Sigmoid colon (tissue), 4 donors: ENCODE measurements at regions not wholly inside any gene's neighbourhood (a gene's known extent, or its start where the extent isn't known, plus 50 kb on each side); places are given as distances from the start of the nearest gene placed in this dataset.

Experiments used
- POLR2A ChIP-seq, 2 donors: fragments of 450-650 bp; IDR thresholded peaks; one replicate each; pipeline ENCODE4 v1.6.1; 2016; ENCODE audit warnings: antibody characterized with exemption in 2 of 2, mild to moderate bottlenecking in 2 of 2, moderate library complexity in 2 of 2
- POLR2AphosphoS5 ChIP-seq, 4 donors: sonication (generic); formaldehyde crosslinking; IDR thresholded peaks; one replicate each; pipeline ENCODE4 v1.6.1; 2017; ENCODE audit warnings: antibody characterized with exemption in 4 of 4
- TF ChIP-seq, protein P1 (sequence below), 4 experiments: fragments of 450-650 bp in 3 of 4; fragments of 200-600 bp in 1 of 4; IDR thresholded peaks; one replicate each; pipeline ENCODE4 v1.5.1; 2016 to 2019; ENCODE audit warnings: antibody characterized with exemption in 4 of 4, mild to moderate bottlenecking in 3 of 4, moderate library complexity in 2 of 4

DNA sequence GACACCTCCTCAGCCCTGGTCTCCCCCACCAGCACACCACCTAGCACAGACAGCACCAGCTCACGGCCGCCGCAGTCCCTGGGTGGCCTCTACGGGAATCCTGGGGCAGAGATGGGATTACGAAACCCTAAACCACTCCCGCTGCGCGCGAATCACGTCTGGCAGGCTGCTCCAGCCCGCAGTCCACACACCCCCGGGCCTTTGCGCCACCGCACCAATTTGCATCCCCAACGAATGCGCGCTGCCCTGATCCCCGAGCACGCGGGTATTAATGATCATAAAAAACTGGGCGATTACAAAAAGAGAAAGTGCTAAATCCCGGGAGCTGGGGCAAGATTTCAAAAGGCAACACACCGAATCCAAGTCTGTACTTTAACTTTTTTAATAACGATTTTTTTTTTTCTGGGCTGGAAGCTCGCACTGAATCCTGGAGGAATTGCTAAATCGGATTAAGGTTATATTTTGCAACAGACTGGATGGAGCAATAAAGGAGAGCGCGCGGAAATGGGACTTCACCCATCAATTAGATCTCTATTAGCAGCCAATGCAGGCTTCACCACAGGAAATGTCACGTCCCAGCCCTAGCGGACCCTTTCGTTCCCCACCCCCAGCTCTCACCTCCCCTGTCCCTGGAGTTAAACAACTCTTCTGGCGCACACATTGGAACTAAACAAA, 69.8 kb upstream of the TMEM33 start:
- TF ChIP-seq POLR2A (IDR thresholded peaks at IDR 0.05) (no peak), POLR2AphosphoS5 (IDR thresholded peaks at IDR 0.05) (no peak)
- TF ChIP-seq, protein P1, sequence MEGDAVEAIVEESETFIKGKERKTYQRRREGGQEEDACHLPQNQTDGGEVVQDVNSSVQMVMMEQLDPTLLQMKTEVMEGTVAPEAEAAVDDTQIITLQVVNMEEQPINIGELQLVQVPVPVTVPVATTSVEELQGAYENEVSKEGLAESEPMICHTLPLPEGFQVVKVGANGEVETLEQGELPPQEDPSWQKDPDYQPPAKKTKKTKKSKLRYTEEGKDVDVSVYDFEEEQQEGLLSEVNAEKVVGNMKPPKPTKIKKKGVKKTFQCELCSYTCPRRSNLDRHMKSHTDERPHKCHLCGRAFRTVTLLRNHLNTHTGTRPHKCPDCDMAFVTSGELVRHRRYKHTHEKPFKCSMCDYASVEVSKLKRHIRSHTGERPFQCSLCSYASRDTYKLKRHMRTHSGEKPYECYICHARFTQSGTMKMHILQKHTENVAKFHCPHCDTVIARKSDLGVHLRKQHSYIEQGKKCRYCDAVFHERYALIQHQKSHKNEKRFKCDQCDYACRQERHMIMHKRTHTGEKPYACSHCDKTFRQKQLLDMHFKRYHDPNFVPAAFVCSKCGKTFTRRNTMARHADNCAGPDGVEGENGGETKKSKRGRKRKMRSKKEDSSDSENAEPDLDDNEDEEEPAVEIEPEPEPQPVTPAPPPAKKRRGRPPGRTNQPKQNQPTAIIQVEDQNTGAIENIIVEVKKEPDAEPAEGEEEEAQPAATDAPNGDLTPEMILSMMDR (IDR thresholded peaks at IDR 0.05): no peak
